Activated naive CD4-positive, alpha-beta T cell treated with anti-CD3 and anti-CD28 coated beads, Interleukin-2, amount 50 U/mL, for 16 hours (primary cell): ENCODE measurements at regions not wholly inside any gene's neighbourhood (a gene's known extent, or its start where the extent isn't known, plus 50 kb on each side); places are given as distances from the start of the nearest gene placed in this dataset.
"Not testable (repeated sequence)": the region's sequence is repeated elsewhere in the genome, so short reads cannot be mapped to it uniquely, and the experiment has no call there.

Experiments used
- DNase-seq: peaks from one replicate; pipeline ENCODE4 v3.0.0-alpha.2; 2020

DNA sequence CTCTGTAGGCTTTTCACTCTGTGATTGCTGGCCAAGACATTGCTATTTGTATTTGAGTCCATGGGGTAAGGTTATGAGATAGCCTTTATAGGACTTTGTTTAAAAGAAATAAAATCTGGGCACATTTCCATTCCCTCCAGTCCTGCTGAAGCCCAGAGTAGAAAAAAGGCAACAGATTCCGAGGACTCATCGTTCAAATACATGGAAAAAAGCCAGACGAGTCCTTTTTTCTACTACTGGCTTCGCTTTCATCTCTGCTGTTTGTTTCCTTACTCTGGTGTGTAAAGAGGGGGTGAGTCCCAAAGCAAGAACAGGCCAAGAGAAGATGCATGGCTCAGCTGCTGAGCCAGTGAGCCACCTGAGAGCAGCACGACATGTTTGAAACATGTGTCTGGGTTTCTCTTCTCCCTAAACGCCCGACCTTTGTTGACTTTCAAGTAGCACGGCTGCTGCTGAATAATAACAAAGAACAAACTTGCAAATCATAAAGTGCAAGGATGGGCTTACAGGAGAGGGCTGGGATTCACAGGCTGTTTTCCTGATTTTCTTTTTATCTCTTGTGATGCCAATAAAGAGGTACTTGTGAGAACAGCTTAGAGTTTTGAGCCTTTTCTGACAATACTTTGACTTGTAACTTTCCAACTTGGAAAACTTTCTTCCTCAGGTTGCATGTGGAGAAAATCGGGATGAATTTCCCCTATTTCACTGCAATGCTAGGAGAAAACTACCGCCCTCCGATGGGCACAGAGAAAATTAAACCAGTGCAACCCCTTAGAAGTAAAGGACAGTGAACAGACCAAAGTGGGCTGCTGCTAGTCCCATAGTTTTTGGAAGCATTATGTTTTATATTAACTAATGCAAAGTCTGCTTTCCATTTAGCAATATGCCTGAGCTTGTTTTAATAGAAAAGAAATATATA lies 195.2 kb upstream of the RAG2 start:
- no peak for DNase-seq

DNA sequence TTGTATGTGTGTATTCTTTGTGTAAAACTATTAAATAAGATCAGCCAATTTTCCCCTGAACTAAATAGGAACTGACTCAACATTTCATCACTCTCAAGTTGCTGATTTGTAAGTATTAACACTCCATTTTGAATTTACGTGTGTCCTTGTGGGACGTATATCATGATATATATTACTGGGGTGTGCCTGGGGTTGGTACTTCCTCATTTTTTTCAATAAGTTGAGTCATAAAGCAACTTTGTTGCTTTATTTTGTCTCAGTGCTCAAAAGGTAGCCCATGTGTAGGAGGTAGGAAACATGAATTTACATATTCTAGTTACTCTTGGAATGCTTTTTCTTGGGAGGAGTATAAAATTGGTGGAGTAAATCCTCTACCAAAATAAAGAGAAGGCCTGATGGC lies 193.9 kb upstream of the RAG2 start:
- DNase-seq = no peak

DNA sequence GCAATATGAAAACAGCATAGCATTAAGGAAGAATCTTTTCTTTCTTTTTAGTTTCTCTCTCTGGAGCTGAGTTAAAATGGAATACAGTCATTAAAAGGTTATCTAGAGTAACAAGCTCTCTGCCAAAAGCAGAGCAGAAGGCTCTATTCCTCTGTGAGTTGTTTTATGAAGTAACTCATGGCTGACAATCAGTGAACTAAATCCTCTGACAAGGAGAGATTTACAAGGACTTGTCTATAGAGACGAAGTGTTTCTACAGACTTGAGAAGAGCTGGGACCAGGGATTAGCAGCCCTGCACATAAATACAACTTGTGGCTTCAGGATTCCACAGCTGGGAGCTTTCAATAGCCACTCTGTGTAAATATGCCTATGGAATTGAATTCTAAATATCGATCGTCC lies 192.5 kb upstream of the RAG2 start:
- DNase-seq = no peak

DNA sequence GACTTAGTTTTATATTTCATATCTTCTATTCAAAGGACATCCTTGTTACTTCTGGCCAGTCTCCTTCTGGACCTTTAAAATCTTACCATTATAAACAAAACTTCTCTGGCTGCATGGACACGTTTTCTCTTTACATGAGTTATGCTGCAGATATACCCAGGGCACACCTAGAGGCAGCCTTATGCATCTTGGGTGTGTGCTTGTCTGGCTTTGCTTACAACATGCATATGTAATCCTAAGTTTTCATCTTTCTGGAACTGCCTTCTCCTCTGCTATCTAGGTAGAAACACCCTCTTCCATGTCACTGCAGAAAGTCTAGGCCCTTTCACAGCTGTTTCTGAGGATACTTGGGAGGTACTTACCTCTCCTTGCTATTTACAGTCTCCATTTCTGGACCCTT lies 185.8 kb upstream of the RAG2 start:
- DNase-seq = no peak

DNA sequence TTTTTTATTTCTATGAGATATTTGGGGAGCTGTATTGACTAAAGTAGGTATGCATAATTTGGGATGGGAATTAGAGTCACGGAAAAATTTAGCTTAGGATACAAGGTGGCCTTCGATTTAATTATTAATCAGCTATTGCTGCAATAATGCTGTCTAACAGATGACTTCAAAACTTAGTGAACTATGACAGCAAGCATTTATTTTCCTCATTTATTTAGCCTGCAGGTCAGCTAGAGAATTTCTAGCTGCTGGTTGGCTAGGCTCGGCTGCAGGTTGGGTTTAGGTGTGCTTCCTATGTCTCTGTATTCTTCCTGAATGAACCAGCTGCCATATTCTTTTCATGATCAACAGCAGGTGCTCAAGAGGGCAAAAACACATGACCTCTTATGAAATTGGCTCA lies 181.8 kb upstream of the RAG2 start:
- no peak for DNase-seq

DNA sequence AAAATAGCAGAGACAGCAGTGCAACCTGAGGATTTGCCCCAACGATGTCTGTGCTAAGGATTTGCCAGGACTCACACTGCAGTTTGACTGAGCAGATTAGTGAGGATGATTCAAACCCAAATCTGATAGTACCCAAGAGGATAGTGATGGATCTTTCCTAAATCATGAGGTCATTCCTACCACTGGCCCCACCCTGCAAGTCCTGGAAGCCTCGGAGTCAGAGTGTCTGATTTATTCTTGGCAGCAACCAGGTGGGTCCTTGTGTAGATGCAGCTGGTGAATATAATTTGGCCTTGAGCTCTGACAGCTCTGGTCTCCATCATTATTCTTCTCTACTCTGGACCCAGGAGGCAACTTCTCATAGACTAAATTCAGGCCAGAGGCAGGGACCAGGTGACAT lies 179.3 kb upstream of the RAG2 start:
- no peak for DNase-seq

DNA sequence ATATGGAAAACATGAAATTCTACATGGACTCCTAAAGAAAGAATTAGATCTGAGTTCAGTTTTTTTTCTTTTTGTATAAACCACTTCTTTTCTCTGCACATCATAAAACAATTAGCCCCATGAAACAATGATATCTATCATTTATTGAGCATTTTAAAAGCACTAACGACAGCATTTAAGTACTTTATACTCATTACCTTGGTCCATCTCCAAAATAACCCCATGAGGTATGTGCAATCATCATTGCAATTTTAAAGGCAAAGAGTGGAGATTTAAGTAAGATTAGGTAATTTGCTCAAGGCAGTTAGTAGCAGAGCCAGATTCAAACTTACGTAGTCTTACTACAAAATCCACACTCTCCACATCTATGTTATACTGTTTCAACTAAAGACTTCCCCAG lies 177.7 kb upstream of the RAG2 start:
- no peak for DNase-seq

DNA sequence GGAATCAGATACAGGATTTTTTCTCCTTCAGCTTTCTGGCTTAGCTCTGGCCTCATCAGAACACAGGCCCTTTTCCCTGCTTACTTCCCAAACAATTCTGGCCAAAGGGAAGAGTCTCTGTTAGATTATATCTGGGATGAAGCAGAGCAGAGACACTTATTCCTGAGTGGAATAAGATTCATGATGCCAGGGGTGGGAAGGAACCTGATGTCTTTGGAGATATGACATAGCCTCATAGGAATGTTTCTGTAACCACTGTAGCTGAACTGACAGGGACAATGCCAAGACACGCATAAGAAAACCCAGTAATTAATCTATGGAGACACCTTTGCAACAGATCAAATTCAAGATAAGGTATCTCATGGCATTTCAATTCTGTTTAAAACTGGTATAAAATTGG lies 177.1 kb upstream of the RAG2 start:
- DNase-seq = no peak

DNA sequence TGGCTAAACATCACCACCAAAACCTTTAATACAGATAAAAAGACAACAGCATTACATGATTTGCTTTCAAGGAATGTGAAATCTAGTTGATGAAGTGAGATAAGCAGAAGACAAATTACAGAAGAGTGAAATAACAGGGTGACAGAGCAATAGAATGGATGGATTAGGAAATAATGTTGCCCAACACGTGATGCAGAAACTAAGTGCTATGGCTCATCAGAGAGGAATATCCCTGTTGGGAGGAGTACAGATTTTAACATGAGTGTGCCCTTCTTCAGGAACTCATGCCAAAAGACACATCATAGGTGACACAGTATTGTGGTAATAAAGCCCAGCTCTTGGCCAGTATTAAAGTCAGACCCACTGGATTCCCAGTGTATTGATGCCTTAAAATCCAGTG lies 176.6 kb upstream of the RAG2 start:
- no peak for DNase-seq

DNA sequence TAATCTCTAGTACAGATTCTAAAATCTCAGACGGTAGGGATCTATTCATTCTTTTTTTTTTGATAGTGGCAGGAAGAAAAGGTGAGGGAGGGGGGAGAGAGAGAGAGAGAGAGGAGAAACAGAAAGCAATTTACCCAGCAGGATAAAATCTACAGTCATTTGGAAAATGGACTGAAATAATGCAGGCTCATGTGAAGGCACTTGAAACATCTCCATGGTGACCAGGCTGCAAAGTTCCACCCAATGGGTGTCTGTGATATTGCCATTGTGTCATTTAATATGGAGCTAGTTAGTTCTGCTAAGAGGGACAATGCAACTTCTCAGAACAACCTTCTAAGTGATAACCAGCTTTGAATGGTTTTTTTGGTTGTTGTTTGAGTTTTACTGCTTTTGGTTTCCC lies 165.2 kb upstream of the RAG2 start:
- DNase-seq = no peak

DNA sequence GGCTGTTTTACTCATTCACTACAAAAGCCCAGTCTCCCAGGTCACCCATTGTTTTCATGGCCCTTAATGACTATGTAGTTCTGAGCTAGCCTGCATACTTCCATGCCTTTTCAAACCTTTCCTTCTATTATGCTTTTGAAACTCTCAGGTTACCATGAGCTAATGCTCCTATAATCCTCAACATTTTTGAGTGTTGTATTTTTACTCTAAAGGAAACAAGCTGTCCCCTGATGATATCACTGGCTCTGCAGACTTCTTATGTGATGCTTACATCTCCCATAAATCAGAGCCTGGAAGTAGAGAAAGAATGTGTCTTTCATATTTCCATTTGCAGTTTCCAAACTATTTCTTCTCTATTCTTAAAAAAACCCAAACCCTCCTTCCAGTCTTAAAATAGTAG lies 159.0 kb upstream of the RAG2 start:
- no peak for DNase-seq

DNA sequence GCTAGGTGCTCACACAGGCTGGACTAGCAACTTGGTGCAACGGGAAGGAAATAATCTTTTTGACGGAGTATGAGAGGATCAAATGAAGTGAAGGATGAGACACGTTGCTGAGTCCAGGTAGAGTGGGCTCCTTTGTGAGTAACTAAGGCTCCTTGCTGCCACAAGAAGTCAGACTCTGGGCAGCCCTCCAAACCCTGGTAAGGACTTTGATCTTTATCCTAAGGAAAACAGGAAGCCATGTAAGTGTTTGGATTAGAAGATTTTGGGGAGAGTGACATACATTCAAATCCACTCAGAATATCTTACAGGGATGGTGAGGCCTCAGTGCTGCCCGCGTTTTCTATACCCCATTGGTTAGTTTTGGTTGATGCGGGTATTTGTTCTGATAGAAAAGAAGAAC lies 155.9 kb upstream of the RAG2 start:
- no peak for DNase-seq

DNA sequence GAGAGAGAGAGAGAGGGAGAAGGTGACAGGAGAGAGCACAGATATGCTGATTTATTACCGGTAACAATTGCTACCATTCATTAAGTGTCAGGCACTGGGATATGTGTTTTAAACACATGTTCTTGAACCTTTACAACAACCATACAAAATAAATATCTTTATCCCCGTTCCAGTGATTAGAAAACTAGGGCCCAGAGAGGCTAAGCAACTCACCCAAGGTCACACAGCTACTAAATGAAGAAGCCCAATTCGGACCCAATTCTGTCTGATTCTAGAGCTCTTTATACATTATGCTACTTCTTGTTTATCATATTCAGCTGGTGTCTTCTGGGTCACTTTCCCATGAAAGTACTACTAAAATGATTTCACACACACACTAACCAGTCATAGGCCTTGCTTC lies 154.0 kb upstream of the RAG2 start:
- no peak for DNase-seq

DNA sequence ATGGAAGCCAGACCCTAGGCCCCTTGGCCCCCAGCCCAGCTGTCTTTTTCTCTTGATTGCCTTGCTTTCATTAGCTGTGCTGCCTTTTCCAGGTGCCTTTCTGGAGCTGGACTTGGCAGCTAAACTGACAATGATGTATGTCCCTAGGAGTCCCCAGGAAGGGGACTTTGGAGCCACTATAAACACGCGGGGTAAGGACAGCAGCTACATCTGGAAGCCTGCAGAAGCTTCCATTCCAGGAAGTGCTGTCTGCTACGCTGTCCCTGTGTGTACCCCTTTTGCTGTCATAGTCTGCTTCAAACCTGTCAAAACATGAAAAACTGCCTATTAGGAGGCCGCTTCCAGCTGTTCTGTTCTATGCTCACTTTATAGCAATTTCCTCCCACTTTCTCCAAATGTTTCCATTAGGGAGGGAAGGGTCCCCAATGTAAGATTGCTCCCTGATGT lies 153.3 kb upstream of the RAG2 start:
- no peak for DNase-seq

DNA sequence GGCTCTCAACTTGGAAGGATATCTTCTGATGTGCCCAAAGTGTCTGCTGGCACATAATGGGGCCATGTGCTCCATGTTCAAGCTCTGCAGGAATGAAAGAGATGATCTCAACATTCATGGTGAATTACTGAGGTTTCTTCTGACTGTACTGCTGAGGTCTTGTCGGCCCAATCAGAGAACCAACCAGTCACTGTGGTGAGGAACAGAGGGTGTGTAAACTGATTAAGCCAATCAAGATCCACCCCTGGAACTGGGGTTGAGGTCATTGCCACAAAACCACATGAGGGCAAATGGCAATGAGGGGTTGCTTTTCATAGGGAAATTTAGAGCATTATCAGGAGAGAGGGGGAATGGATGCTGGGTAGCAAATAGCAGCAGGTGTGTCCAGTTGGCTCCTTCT lies 152.3 kb upstream of the RAG2 start:
- no peak for DNase-seq

DNA sequence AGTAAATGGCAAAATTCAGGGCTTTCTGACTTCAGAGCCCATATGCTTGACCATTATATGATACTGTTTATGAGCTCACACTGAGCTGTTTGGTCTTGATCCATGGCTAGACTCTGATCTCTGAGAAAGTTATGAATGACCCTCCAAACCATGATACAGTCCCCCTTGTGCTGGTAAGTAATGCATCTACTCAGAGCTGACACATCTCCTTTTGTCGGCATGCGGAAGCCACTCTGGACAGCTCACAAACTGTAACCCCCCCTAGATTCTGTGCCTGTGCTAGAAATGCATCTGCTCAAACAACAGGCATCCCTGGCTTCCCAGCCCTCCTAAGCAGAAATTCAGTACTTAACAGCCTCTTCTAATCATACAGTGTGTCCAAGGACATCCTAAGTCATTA lies 150.8 kb upstream of the RAG2 start:
- no peak for DNase-seq

DNA sequence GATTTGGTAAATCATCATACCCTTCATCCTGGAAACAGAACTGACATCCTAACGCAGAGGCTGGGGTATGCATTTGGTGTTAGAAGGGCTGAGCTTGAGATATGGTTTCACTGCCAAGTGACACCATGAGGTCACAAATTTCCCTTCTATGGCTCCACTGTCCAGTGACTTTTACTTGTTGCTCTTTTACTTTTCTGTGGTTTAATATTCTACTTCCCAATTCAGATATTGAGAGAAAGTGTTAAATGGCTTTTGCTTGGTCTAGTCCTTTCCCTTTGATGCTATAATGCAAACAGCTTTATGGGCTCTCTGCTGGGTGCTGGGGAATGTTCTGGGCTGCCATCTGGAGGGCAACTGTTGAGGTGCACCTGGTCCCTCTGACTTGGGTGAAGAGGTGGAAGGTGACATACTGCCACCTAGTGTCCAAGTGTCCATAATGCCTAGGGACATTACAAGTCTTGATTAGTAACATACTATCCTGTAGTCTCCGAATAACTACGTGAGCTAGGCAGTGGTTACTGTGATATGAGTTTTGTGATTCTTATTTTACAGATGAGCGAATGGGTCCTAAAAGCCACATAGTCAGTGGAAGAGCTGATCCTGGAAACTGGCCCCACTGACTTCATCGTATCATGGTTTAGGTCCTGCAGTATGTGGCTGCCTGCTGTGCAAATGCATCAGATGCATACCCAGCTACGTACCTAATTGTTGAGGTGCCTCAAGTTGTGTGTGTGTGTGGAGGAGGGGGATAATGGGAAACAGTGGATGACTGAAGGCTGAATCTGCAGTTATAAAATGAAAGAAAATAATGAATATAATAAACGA lies 149.1 kb upstream of the RAG2 start:
- peak; percentile 75 for DNase-seq

DNA sequence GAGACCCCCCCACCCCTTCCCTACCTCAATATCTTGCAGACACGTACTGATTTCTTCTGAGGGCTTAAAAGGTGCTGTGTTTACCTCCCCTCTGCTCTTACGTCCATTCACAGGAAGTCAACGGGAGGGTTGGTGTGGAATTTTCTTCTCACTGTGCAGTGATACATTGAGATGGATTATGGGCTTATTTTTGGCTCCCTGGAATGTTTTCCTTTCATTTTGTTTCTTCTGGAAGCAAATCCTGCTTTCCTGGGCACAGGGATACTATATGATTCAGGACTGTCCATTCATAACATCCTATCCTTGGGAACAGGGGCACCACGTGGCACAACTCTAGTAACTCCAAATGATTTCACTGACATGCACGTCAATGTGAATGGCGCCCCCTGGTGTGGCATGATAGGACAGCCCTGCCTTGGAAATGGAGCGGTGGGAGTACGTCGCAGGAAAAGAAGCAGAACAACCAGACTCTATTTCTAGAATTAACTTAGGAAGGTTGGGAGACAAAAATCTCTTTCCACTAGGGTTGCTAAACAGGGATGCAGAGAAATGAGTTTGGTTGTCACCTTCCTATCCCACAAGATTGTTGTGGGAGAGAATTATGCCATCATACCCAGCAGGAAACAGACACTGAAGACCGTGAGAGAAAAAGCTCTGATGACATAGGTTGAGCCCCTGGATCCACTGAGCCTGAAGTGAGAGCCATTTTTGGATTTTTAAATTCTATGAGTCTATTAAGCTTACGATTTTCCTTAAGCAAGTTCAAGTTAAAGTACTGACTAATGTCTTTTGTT lies 146.5 kb upstream of the RAG2 start:
- peak; percentile 35 for DNase-seq

DNA sequence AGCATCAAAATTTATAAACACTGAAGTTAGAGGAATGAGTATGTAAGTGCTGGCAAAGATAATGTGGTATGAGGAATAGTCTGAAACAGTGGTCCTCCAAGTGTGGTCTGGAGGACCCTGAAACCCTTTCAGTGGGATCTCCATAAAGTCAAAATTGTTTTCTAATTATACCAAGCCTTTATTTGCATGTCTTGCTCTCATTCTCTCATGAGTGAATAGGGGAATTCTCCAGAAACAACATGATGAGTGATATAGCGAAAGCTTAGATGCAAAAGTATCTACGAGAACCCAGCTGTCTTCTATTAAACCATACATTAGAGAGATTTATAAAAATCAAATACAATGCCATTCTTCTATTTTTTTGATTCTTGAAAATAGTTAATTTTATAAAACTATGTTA lies 145.0 kb upstream of the RAG2 start:
- DNase-seq = no peak

DNA sequence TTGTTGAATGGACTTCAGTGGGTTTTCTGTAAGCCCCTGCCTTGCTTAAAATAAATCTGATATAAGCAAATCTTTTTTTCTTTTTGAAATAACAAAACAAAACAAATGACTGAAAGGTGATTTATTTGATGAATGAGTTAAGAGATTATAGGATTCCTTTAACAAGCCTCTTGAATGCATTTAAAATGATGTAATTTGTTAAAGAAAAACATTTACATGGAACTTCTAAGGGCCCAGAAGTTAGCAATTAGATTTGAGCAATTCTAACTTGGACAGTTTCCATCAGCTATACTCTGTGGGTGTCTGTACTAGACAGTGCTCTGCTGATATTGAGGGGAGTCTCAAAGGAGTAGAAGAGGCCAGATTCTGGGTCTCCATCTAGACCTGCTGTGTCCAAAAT lies 143.5 kb upstream of the RAG2 start:
- DNase-seq = no peak

DNA sequence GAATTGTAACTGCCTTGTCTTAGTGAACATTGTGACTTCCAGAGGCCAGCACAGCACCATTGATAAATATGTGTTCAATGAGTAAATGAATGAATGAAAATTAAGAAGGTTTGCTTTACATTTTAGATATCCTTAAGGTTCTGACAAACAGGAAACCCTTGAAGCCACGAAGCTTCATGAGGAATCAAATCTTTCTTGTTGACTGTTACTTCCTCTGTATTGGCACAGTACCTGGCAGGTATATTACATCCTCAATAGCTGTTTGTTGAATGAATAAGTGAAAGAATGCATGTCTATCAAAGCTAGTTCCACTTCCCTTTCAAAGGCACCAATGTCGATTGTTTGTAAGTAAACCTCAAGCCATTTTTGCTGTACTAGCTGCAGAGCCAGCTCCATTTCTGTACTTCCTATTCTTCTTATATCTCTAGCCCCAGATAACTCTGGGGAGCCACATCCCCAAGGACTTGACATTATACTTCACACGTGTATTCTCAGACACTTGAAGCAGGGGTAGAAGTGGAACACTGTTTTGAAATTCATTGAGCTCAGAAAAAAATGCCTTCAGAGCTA lies 140.3 kb upstream of the RAG2 start:
- no peak for DNase-seq

DNA sequence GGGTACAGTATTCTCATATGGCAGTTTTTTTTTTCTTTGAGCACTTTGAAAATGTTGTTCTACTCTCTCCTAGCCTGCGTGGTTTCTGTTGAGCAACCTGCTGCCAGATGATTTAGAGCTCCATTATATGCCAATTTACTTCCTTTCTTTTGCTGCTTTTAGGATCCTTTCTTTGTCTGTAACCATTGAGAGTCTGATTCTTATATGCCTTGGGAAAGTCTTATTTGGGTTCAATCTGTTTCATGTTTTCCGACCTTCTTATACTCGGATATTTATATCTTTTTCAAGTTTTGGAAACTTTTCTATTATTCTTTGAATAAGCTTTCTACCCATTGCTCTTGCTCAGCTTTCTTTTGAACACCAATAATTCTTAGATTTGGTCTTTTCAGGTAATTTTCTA lies 138.1 kb upstream of the RAG2 start:
- no peak for DNase-seq

DNA sequence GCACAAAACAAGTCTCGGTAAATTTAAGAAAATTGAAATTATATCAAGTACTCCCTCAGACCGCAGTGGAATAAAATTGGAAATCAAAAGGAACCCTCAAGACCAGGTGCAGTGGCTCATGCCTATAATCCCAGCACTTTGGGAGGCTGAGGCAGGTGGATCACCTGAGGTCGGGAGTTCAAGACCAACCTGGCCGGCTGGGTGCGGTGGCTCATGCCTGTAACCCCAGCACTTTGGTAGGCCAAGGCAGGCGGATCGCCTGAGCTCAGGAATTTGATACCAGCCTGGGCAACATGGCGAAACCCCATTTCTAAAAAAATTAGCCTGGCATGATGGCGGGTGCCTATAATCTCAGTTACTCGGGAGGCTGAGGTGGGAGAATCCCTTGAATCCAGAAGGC lies 135.7 kb upstream of the RAG2 start:
- DNase-seq = not testable (repeated sequence)
